GM12873 (cell line): ENCODE measurements at regions not wholly inside any gene's neighbourhood (a gene's known extent, or its start where the extent isn't known, plus 50 kb on each side); places are given as distances from the start of the nearest gene placed in this dataset.

Experiments used
- TF ChIP-seq, protein P1 (sequence below): IDR thresholded peaks from 2 replicates; pipeline ENCODE4 v1.5.1; 2012; ENCODE audit warnings: low read depth, mild to moderate bottlenecking, moderate library complexity, low read length, control low read depth; ENCODE audit not compliant: insufficient read depth; ENCODE audit errors: missing control alignments

GRCh38 chr7:54680377-54681005, 78.5 kb downstream of the SEC61G start:
- TF ChIP-seq, protein P1, sequence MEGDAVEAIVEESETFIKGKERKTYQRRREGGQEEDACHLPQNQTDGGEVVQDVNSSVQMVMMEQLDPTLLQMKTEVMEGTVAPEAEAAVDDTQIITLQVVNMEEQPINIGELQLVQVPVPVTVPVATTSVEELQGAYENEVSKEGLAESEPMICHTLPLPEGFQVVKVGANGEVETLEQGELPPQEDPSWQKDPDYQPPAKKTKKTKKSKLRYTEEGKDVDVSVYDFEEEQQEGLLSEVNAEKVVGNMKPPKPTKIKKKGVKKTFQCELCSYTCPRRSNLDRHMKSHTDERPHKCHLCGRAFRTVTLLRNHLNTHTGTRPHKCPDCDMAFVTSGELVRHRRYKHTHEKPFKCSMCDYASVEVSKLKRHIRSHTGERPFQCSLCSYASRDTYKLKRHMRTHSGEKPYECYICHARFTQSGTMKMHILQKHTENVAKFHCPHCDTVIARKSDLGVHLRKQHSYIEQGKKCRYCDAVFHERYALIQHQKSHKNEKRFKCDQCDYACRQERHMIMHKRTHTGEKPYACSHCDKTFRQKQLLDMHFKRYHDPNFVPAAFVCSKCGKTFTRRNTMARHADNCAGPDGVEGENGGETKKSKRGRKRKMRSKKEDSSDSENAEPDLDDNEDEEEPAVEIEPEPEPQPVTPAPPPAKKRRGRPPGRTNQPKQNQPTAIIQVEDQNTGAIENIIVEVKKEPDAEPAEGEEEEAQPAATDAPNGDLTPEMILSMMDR = no peak

GRCh38 chr7:54679490-54679817, 79.6 kb downstream of the SEC61G start:
- TF ChIP-seq, protein P1 = no peak

DNA sequence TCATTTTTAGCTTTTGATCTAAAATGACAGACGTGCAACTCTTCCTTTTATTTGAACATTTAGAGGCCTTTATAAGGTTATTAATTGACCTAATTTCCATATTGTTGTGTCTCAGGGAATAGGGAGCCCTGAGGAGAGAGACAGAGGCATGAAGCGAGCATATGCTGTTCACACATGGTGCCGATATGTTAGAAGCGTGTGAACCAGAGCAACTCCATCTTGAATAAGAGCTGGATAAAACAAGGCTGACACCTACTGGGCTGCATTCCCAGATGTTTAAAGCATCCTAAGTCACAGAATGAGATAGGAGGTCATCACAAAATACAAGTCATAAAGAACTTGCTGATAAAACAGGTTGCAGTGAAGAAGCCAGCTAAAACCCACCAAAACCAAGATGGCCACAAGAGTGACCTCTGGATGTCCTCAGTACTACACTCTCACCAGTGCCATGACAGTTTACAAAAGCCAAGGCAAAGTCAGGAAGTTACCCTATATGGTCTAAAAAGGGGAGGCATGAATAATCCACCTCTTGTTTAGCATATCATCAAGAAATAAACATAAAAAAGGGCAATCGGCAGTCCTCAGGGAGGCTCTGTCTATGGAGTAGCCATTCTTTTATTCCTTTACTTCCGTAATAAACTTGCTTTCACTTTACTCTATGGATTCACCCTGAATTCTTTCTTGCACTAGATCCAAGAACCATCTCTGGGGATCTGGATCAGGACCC, 80.1 kb downstream of the SEC61G start:
- TF ChIP-seq, protein P1 = no peak

DNA sequence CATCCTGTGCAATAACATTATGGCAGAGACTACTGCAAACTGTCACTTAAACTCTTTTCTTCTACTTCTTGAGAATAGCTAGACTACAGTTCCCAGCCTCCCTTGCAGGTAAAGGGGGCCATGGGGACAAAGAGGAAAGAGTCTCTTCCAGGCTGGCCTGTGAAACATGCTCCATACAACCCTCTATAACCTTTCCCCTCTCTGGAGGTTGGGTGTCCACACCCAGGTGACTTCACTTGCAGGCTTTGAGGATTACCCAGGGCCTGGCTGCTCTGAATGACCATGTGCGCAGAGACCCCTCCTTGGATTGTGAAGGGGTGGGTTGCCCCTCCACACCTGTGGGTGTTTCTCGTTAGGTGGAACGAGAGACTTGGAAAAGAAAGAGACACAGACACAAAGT, 84.1 kb downstream of the SEC61G start:
- TF ChIP-seq, protein P1 = no peak

DNA sequence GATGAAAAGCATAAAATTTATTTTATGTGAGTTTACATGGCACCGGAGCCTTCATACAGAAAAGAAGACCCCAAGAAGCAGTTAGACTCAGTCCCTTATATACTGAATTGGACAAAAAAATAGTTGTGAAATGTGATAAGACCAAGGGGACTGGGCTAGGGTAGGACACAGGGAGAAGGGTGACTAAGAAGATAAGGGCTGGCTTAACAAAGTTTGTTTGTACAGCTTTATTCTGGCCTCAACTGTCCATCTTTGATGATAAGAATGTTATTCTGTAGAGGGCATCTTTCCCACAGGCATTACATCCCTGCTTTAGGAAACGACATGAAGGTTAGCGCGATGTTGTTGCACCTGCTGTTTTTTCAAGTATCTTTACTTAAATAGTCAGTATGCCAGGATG, 86.5 kb downstream of the SEC61G start:
- TF ChIP-seq, protein P1 = no peak

- TF ChIP-seq, protein P1 = peak; percentile 42
Observed at GRCh38 chr7:54664235-54665228, 94.5 kb downstream of the SEC61G start.
